SJCRH30 (cell line): ENCODE measurements at regions not wholly inside any gene's neighbourhood (a gene's known extent, or its start where the extent isn't known, plus 50 kb on each side); places are given as distances from the start of the nearest gene placed in this dataset.

Source experiments
- DNase-seq, 2 experiments: peaks; one replicate each; pipeline ENCODE4 v3.0.0-alpha.2; 2015 to 2020
- H3K27ac ChIP-seq: fragments of 250-450 bp; sonication (Bioruptor Pico); 2 replicates; pipeline ENCODE4 v1.5.1; 2020; ENCODE audit warnings: mild to moderate bottlenecking, moderate library complexity
- H3K27me3 ChIP-seq: fragments of 250-450 bp; sonication (Bioruptor Pico); 2 replicates; pipeline ENCODE4 v1.5.1; 2020; ENCODE audit warnings: mild to moderate bottlenecking, moderate library complexity
- H3K36me3 ChIP-seq: fragments of 250-450 bp; sonication (Bioruptor Pico); 2 replicates; pipeline ENCODE4 v1.5.1; 2020; ENCODE audit warnings: mild to moderate bottlenecking, moderate library complexity
- H3K4me1 ChIP-seq: fragments of 250-450 bp; sonication (Bioruptor Pico); 2 replicates; pipeline ENCODE4 v1.5.1; 2020; ENCODE audit warnings: mild to moderate bottlenecking, moderate library complexity
- H3K4me3 ChIP-seq: fragments of 250-450 bp; sonication (Bioruptor Pico); 2 replicates; pipeline ENCODE4 v1.5.1; 2020; ENCODE audit warnings: mild to moderate bottlenecking, moderate library complexity
- H3K9me3 ChIP-seq: fragments of 250-450 bp; sonication (Bioruptor Pico); replicated peaks from 2 replicates; pipeline ENCODE4 v1.5.1; 2020; ENCODE audit warnings: mild to moderate bottlenecking, moderate library complexity

- Histone ChIP-seq H3K27me3 (no peaks in the 10 kb centered on the region), H3K9me3 (no peaks in the 10 kb centered on the region), H3K27ac (no peak overlapping the region), H3K36me3 (no peaks in the 10 kb centered on the region), H3K4me3 (no peak overlapping the region), H3K4me1 (no peaks in the 10 kb centered on the region)
- DNase-seq: no peak
Measured at GRCh38 chr6:4302524-4302923, 167.1 kb upstream of the ECI2 start.

- Histone ChIP-seq H3K9me3 (no peaks in the 10 kb centered on the region), H3K4me3 (no peak overlapping the region), H3K27ac (no peak overlapping the region), H3K36me3 (no peaks in the 10 kb centered on the region), H3K27me3 (no peaks in the 10 kb centered on the region), H3K4me1 (no peaks in the 10 kb centered on the region)
- DNase-seq: no peak
Measured at GRCh38 chr6:4301871-4302270, 166.5 kb upstream of the ECI2 start.

GRCh38 chr6:4300917-4301316, 165.5 kb upstream of the ECI2 start:
- Histone ChIP-seq H3K9me3 (no peaks in the 10 kb centered on the region), H3K27ac (no peak overlapping the region), H3K27me3 (no peaks in the 10 kb centered on the region), H3K36me3 (no peaks in the 10 kb centered on the region), H3K4me1 (no peaks in the 10 kb centered on the region), H3K4me3 (no peak overlapping the region)
- DNase-seq: no peak

GRCh38 chr6:4299476-4299875, 164.1 kb upstream of the ECI2 start:
- Histone ChIP-seq H3K4me1 (no peaks in the 10 kb centered on the region), H3K9me3 (no peaks in the 10 kb centered on the region), H3K4me3 (no peak overlapping the region), H3K27ac (no peak overlapping the region), H3K27me3 (no peaks in the 10 kb centered on the region), H3K36me3 (no peaks in the 10 kb centered on the region)
- no peak for DNase-seq

- DNase-seq: no peak
- H3K36me3 ChIP-seq: no peaks in the 10 kb centered on the region
- no peak overlapping the region for H3K4me3 ChIP-seq
- no peaks in the 10 kb centered on the region for H3K9me3 ChIP-seq
- H3K27ac ChIP-seq: no peak overlapping the region
- H3K27me3 ChIP-seq: no peaks in the 10 kb centered on the region
- no peaks in the 10 kb centered on the region for H3K4me1 ChIP-seq
Measured at GRCh38 chr6:4297348-4297747, 162.0 kb upstream of the ECI2 start.

GRCh38 chr6:4296552-4296951, 161.2 kb upstream of the ECI2 start:
- Histone ChIP-seq H3K4me3 (no peak overlapping the region), H3K4me1 (no peaks in the 10 kb centered on the region), H3K9me3 (no peaks in the 10 kb centered on the region), H3K27ac (no peak overlapping the region), H3K27me3 (no peaks in the 10 kb centered on the region), H3K36me3 (no peaks in the 10 kb centered on the region)
- DNase-seq: no peak

GRCh38 chr6:4295783-4296155, 160.4 kb upstream of the ECI2 start:
- DNase-seq: no peak

GRCh38 chr6:4295058-4295782, 159.8 kb upstream of the ECI2 start:
- DNase-seq: no peak
- H3K36me3 ChIP-seq: no peaks in the 10 kb centered on the region
- H3K27ac ChIP-seq: no peak overlapping the region
- no peaks in the 10 kb centered on the region for H3K4me1 ChIP-seq
- H3K27me3 ChIP-seq: no peaks in the 10 kb centered on the region
- H3K4me3 ChIP-seq: no peak overlapping the region
- H3K9me3 ChIP-seq: no peaks in the 10 kb centered on the region

More at GRCh38 chr6:4295783-4296155, 160.4 kb upstream of the ECI2 start:
- Histone ChIP-seq H3K27ac (no peak overlapping the region), H3K36me3 (no peaks in the 10 kb centered on the region), H3K4me1 (no peaks in the 10 kb centered on the region), H3K4me3 (no peak overlapping the region), H3K9me3 (no peaks in the 10 kb centered on the region), H3K27me3 (no peaks in the 10 kb centered on the region)

- DNase-seq: no peak
- Histone ChIP-seq H3K4me3 (no peak overlapping the region), H3K4me1 (no peaks in the 10 kb centered on the region), H3K27me3 (no peaks in the 10 kb centered on the region), H3K9me3 (no peaks in the 10 kb centered on the region), H3K36me3 (no peaks in the 10 kb centered on the region), H3K27ac (no peak overlapping the region)
Measured at GRCh38 chr6:4294636-4295035, 159.3 kb upstream of the ECI2 start.

- Histone ChIP-seq H3K27ac (no peak overlapping the region), H3K4me3 (no peak overlapping the region), H3K9me3 (no peaks in the 10 kb centered on the region), H3K27me3 (no peaks in the 10 kb centered on the region), H3K4me1 (no peaks in the 10 kb centered on the region), H3K36me3 (no peaks in the 10 kb centered on the region)
- DNase-seq: no peak
Measured at GRCh38 chr6:4291453-4292403, 156.4 kb upstream of the ECI2 start.

- DNase-seq: no peak
- Histone ChIP-seq H3K4me3 (no peak overlapping the region), H3K27me3 (no peaks in the 10 kb centered on the region), H3K4me1 (no peaks in the 10 kb centered on the region), H3K36me3 (no peaks in the 10 kb centered on the region), H3K9me3 (no peaks in the 10 kb centered on the region), H3K27ac (no peak overlapping the region)
Measured at GRCh38 chr6:4289770-4290320, 154.5 kb upstream of the ECI2 start.

GRCh38 chr6:4287811-4288244, 152.5 kb upstream of the ECI2 start:
- Histone ChIP-seq H3K36me3 (no peaks in the 10 kb centered on the region), H3K4me3 (no peak overlapping the region), H3K27ac (no peak overlapping the region), H3K9me3 (no peaks in the 10 kb centered on the region), H3K4me1 (no peaks in the 10 kb centered on the region), H3K27me3 (no peaks in the 10 kb centered on the region)
- DNase-seq: peak in 1 of 2 experiments; percentile 17

GRCh38 chr6:4287372-4287771, 152.0 kb upstream of the ECI2 start:
- H3K27ac ChIP-seq: no peak overlapping the region
- no peaks in the 10 kb centered on the region for H3K4me1 ChIP-seq
- no peaks in the 10 kb centered on the region for H3K9me3 ChIP-seq
- no peaks in the 10 kb centered on the region for H3K27me3 ChIP-seq
- no peaks in the 10 kb centered on the region for H3K36me3 ChIP-seq
- H3K4me3 ChIP-seq: no peak overlapping the region
- no peak for DNase-seq

GRCh38 chr6:4282926-4283325, 147.6 kb upstream of the ECI2 start:
- Histone ChIP-seq H3K27ac (no peak overlapping the region), H3K27me3 (no peaks in the 10 kb centered on the region), H3K36me3 (no peaks in the 10 kb centered on the region), H3K9me3 (no peaks in the 10 kb centered on the region), H3K4me3 (no peak overlapping the region), H3K4me1 (no peaks in the 10 kb centered on the region)
- DNase-seq: no peak
